Endothelial cell of umbilical vein (primary cell): ENCODE measurements at regions not wholly inside any gene's neighbourhood (a gene's known extent, or its start where the extent isn't known, plus 50 kb on each side); places are given as distances from the start of the nearest gene placed in this dataset.

Source experiments
- BruUV-seq: library from RNA; stranded (reverse); fragments of 400-500 nt; replicated peaks from 2 replicates; lab custom pipeline; 2021; lab: Mats Ljungman, UMichigan
- CTCF ChIA-PET: fragments of 300-600, 350-600 bp; sonication (Branson Sonifier 250); formaldehyde crosslinking; loops from one replicate; lab custom pipeline; 2021; ENCODE audit warnings: antibody characterized with exemption, inconsistent platforms; lab: Charles Lee
- POLR2A ChIA-PET: fragments of 300-600, 350-600 bp; sonication (Branson Sonifier 250); formaldehyde crosslinking; loops from one replicate; lab custom pipeline; 2021; ENCODE audit warnings: antibody characterized with exemption, inconsistent platforms; lab: Charles Lee
- DNase-seq: peaks from one replicate; pipeline ENCODE4 v3.0.0-alpha.2; 2011; ENCODE audit warnings: low read depth, low spot score
- FAIRE-seq: peaks from 2 replicates; lab custom pipeline; 2011; peaks lifted over from hg19 to GRCh38; lab: Jason Lieb, UNC
- H2AFZ ChIP-seq: 2 replicates; pipeline ENCODE4 v1.6.0; 2012; ENCODE audit warnings: low read depth, low read length, control low read depth, inconsistent platforms
- H3K27ac ChIP-seq: 2 replicates; pipeline ENCODE4 v1.5.1; 2011; ENCODE audit warnings: low read depth, mild to moderate bottlenecking, control low read depth, low read length, moderate library complexity; ENCODE audit not compliant: insufficient read depth
- H3K27me3 ChIP-seq, 2 experiments: 2 replicates each; pipeline versions ENCODE4 v1.6.0 to v1.6.1; 2011; ENCODE audit warnings: low read length in 2 of 2, mixed read lengths in 1 of 2; ENCODE audit not compliant: control insufficient read depth in 2 of 2, insufficient read depth in 2 of 2
- H3K36me3 ChIP-seq, 2 experiments: 2 replicates in 1 of 2; 3 replicates in 1 of 2; pipeline ENCODE4 v1.5.1; 2011; ENCODE audit warnings: low read length in 2 of 2, mild to moderate bottlenecking in 1 of 2, moderate library complexity in 1 of 2; ENCODE audit not compliant: control insufficient read depth in 2 of 2, insufficient read depth in 2 of 2; ENCODE audit errors: extremely low read depth in 1 of 2
- H3K4me1 ChIP-seq: 3 replicates; pipeline ENCODE4 v1.5.1; 2011; ENCODE audit warnings: mild to moderate bottlenecking, low read length; ENCODE audit not compliant: control insufficient read depth, insufficient read depth; ENCODE audit errors: extremely low read depth
- H3K4me2 ChIP-seq: 2 replicates; pipeline ENCODE4 v1.6.1; 2011; ENCODE audit warnings: low read length, control low read depth, mixed read lengths; ENCODE audit not compliant: insufficient read depth
- H3K4me3 ChIP-seq, 3 experiments: fragments of 200-600 bp in 1 of 3; sonication (generic), shearing (Covaris generic) in 1 of 3; replicated peaks in 1 of 3; 2 replicates each; pipeline ENCODE4 v1.5.1; 2011 to 2016; ENCODE audit warnings: control low read depth in 3 of 3, low read length in 3 of 3, mild to moderate bottlenecking in 2 of 3, inconsistent platforms in 1 of 3, low read depth in 1 of 3, moderate library complexity in 1 of 3; ENCODE audit not compliant: insufficient read depth in 1 of 3
- H3K79me2 ChIP-seq: 2 replicates; pipeline ENCODE4 v1.6.0; 2012; ENCODE audit warnings: low read length, inconsistent platforms; ENCODE audit not compliant: control insufficient read depth, insufficient read depth
- H3K9ac ChIP-seq: replicated peaks from 2 replicates; pipeline ENCODE3; 2011; ENCODE audit warnings: low read length, control low read depth; ENCODE audit not compliant: insufficient read depth; ENCODE audit errors: extremely low read depth
- H3K9me1 ChIP-seq: replicated peaks from 3 replicates; pipeline ENCODE4 v1.6.0; 2011; ENCODE audit warnings: mild to moderate bottlenecking, low read length; ENCODE audit not compliant: control insufficient read depth, insufficient read depth; ENCODE audit errors: extremely low read depth
- H3K9me3 ChIP-seq: replicated peaks from 2 replicates; pipeline ENCODE4 v1.5.1; 2012; ENCODE audit warnings: low read length, inconsistent platforms; ENCODE audit not compliant: control insufficient read depth, insufficient read depth
- H4K20me1 ChIP-seq: replicated peaks from 2 replicates; pipeline ENCODE3; 2011; ENCODE audit warnings: mild to moderate bottlenecking, low read length; ENCODE audit not compliant: control insufficient read depth, insufficient read depth; ENCODE audit errors: extremely low read depth
- EZH2 ChIP-seq: IDR thresholded peaks from 2 replicates; pipeline ENCODE4 v1.6.1; 2012; ENCODE audit warnings: borderline replicate concordance, low read depth, mild to moderate bottlenecking, moderate library complexity, low read length, inconsistent platforms; ENCODE audit not compliant: severe bottlenecking
- FOS ChIP-seq: IDR thresholded peaks from 2 replicates; pipeline ENCODE4 v1.6.1; 2011; ENCODE audit warnings: mild to moderate bottlenecking, low read length, moderate library complexity, borderline replicate concordance; ENCODE audit not compliant: insufficient read depth
- GATA2 ChIP-seq: IDR thresholded peaks from 2 replicates; pipeline ENCODE4 v1.7.0; 2011; ENCODE audit warnings: low read depth, mild to moderate bottlenecking, moderate library complexity, mixed read lengths, low read length; ENCODE audit not compliant: insufficient read length, insufficient read depth
- JUN ChIP-seq: IDR thresholded peaks from 2 replicates; pipeline ENCODE4 v1.6.1; 2011; ENCODE audit warnings: borderline replicate concordance, low read depth; ENCODE audit not compliant: insufficient read length, insufficient read depth
- MYC ChIP-seq: IDR thresholded peaks from one replicate; pipeline ENCODE4 v1.6.1; 2011; ENCODE audit warnings: mild to moderate bottlenecking, low read depth, low read length
- POLR2AphosphoS5 ChIP-seq: IDR thresholded peaks from 2 replicates; pipeline ENCODE4 v1.6.1; 2012; ENCODE audit warnings: low read depth, mild to moderate bottlenecking, control low read depth, low read length, moderate library complexity; ENCODE audit not compliant: insufficient read depth
- dilution Hi-C: fragments of 300-500 bp; cut with MboI; formaldehyde crosslinking; loops from one replicate; pipeline ENCODE4 v1.15.0; 2019; ENCODE audit warnings: low sequenced_read_pairs; ENCODE audit not compliant: extremely low pct_ligation_motif_present
- intact Hi-C: fragments of 100-400 bp; cut with micrococcal nuclease; formaldehyde crosslinking; loops from one replicate; pipeline ENCODE4 v1.10.0; 2022
- TF ChIP-seq, protein P1 (sequence below), 2 donors: IDR thresholded peaks; 1 replicate in 1 of 2; 2 replicates in 1 of 2; pipeline ENCODE4 v1.5.1; 2011; ENCODE audit warnings: low read length in 2 of 2, mild to moderate bottlenecking in 2 of 2, moderate library complexity in 2 of 2, control low read depth in 1 of 2, inconsistent platforms in 1 of 2, low read depth in 1 of 2; ENCODE audit not compliant: insufficient read depth in 1 of 2; ENCODE audit errors: extremely low read depth in 1 of 2
- TF ChIP-seq, protein P2 (sequence below): IDR thresholded peaks from 2 replicates; pipeline ENCODE4 v1.6.1; 2011; ENCODE audit not compliant: insufficient read depth, insufficient read length

DNA sequence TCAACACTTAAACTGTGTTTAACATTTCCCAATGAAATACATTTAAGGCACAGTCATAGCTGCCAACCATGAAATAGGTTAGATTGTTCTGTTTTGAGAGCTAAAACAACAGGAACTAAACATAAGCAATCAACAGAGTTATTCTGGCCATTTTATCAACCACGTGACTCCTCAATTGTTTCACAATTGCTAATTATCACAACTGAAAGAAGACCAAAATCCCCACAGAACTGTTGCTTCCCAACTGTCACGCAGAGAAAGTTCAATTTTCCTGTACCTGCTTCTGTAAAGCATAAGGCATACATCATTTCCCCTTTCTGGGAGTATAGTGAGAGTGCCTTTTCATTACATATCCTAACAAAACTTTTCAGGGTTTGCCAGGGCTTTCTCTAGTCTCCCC is 248.6 kb downstream of the EPHA4 start:
- Histone ChIP-seq H3K9ac (no peak overlapping the region), H3K36me3 (no peaks in the 10 kb centered on the region), H3K27ac (no peak overlapping the region), H4K20me1 (no peaks in the 10 kb centered on the region), H3K4me3 (no peak overlapping the region), H3K9me1 (no peaks in the 10 kb centered on the region), H3K27me3 (peaks cover 0 to 2% of the 10 kb centered on the region in 2 experiments), H3K4me2 (no peak overlapping the region), H3K4me1 (no peaks in the 10 kb centered on the region), H3K9me3 (no peaks in the 10 kb centered on the region), H2AFZ (no peak overlapping the region), H3K79me2 (no peaks in the 10 kb centered on the region)
- CTCF ChIA-PET: no interaction called here
- no TSS peak for BruUV-seq
- POLR2A ChIA-PET: no interaction called here
- intact Hi-C loops: no loop called here
- dilution Hi-C loops: no loop called here
- TF ChIP-seq, protein P1, sequence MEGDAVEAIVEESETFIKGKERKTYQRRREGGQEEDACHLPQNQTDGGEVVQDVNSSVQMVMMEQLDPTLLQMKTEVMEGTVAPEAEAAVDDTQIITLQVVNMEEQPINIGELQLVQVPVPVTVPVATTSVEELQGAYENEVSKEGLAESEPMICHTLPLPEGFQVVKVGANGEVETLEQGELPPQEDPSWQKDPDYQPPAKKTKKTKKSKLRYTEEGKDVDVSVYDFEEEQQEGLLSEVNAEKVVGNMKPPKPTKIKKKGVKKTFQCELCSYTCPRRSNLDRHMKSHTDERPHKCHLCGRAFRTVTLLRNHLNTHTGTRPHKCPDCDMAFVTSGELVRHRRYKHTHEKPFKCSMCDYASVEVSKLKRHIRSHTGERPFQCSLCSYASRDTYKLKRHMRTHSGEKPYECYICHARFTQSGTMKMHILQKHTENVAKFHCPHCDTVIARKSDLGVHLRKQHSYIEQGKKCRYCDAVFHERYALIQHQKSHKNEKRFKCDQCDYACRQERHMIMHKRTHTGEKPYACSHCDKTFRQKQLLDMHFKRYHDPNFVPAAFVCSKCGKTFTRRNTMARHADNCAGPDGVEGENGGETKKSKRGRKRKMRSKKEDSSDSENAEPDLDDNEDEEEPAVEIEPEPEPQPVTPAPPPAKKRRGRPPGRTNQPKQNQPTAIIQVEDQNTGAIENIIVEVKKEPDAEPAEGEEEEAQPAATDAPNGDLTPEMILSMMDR (IDR thresholded peaks at IDR 0.05; ENCODE audit: extremely low read depth in 1 of 2, insufficient read depth in 1 of 2, low read depth in 1 of 2, low read length in 2 of 2): no peak
- no peak for TF ChIP-seq JUN
- DNase-seq (no peak), FAIRE-seq (no peak)

DNA sequence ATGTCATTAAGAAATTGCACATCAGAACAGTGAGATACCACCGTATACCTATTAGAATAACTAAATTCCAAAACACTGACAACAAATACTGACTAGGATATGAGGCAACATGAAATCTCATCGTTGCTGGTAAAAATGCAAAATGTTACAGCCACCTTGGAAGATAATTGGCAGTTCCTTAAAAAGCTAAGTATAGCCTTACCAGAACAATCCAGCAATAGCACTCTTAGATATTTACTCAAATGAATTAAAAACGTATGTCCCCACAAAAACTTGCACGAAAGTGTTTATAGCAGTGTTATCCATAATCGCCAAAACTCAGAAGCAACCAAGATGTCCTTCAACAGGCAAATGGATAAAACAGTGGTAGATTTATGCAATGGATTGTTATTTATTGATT is 241.7 kb downstream of the EPHA4 start:
- intact Hi-C loops (no loop called here), dilution Hi-C loops (no loop called here)
- Histone ChIP-seq H4K20me1 (no peaks in the 10 kb centered on the region), H3K9ac (no peak overlapping the region), H2AFZ (no peak overlapping the region), H3K4me2 (no peak overlapping the region), H3K27ac (no peak overlapping the region), H3K79me2 (no peaks in the 10 kb centered on the region), H3K4me1 (no peaks in the 10 kb centered on the region), H3K9me3 (no peaks in the 10 kb centered on the region), H3K36me3 (no peaks in the 10 kb centered on the region), H3K27me3 (no peaks in the 10 kb centered on the region), H3K9me1 (no peaks in the 10 kb centered on the region), H3K4me3 (no peak overlapping the region)
- ChIA-PET CTCF (no interaction called here), POLR2A (no interaction called here)
- BruUV-seq: no TSS peak
- DNase-seq (no peak), FAIRE-seq (no peak)
- TF ChIP-seq POLR2AphosphoS5 (no peak), EZH2 (no peak), MYC (no peak), JUN (no peak), FOS (no peak), GATA2 (no peak)
- TF ChIP-seq, protein P1 (IDR thresholded peaks at IDR 0.05; ENCODE audit: extremely low read depth in 1 of 2, insufficient read depth in 1 of 2, low read depth in 1 of 2, low read length in 2 of 2): no peak
- TF ChIP-seq, protein P2, sequence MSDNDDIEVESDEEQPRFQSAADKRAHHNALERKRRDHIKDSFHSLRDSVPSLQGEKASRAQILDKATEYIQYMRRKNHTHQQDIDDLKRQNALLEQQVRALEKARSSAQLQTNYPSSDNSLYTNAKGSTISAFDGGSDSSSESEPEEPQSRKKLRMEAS: no peak
